ENCODE measurements at regions not wholly inside any gene's neighbourhood (a gene's known extent, or its start where the extent isn't known, plus 50 kb on each side); places are given as distances from the start of the nearest gene placed in this dataset.

DNA sequence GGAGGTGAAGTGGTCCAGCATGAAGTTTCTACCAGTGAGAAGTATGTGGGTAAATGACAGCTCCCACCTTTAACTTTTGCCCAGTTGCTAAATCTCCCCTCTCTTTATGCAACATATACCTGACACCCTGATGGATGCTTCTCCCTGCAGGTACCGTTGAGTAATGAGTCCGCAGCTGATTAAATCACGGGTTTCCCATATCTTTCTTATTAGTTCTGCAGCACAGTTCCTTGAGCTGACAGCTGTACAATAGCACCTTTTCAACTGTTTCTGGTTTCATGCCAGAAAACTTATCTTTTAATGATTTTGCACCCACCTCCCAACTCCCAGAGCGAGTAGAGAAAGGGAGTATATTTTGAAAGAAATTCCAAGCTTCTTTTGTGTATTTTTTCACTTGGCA, 161.0 kb upstream of the TUT7 start:
- in situ Hi-C loops (cut with HindIII; ENCODE audit: low pct_ligation_motif_present, low sequenced_read_pairs), result no loop called here
- TF ChIP-seq, protein P1, sequence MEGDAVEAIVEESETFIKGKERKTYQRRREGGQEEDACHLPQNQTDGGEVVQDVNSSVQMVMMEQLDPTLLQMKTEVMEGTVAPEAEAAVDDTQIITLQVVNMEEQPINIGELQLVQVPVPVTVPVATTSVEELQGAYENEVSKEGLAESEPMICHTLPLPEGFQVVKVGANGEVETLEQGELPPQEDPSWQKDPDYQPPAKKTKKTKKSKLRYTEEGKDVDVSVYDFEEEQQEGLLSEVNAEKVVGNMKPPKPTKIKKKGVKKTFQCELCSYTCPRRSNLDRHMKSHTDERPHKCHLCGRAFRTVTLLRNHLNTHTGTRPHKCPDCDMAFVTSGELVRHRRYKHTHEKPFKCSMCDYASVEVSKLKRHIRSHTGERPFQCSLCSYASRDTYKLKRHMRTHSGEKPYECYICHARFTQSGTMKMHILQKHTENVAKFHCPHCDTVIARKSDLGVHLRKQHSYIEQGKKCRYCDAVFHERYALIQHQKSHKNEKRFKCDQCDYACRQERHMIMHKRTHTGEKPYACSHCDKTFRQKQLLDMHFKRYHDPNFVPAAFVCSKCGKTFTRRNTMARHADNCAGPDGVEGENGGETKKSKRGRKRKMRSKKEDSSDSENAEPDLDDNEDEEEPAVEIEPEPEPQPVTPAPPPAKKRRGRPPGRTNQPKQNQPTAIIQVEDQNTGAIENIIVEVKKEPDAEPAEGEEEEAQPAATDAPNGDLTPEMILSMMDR (IDR thresholded peaks at IDR 0.05; ENCODE audit: low read depth, low read length, missing control alignments), result no peak
- H3K4me3 ChIP-seq (ENCODE audit: low read depth, low read length), result no peak overlapping the region

GRCh38 chr9:86513429-86513828, 159.2 kb upstream of the TUT7 start:
- Histone ChIP-seq H3K4me3 (ENCODE audit: low read depth, low read length) (no peak overlapping the region), H3K27ac (no peak overlapping the region), H3K27me3 (replicated peaks) (no peaks in the 10 kb centered on the region), H3K36me3 (replicated peaks) (no peaks in the 10 kb centered on the region)
- in situ Hi-C loops (cut with HindIII; ENCODE audit: low pct_ligation_motif_present, low sequenced_read_pairs), result no loop called here
- DNase-seq, result no peak
- TF ChIP-seq, protein P1 (IDR thresholded peaks at IDR 0.05; ENCODE audit: low read depth, low read length, missing control alignments), result no peak

More for the DNA sequence above, 161.0 kb upstream of the TUT7 start:
- Histone ChIP-seq H3K36me3 (replicated peaks) (no peaks in the 10 kb centered on the region), H3K27ac (no peak overlapping the region), H3K27me3 (replicated peaks) (no peaks in the 10 kb centered on the region)
- DNase-seq, result no peak

GRCh38 chr9:86512929-86513328, 158.7 kb upstream of the TUT7 start:
- in situ Hi-C loops (cut with HindIII; ENCODE audit: low pct_ligation_motif_present, low sequenced_read_pairs), result no loop called here
- Histone ChIP-seq H3K27ac (no peak overlapping the region), H3K36me3 (replicated peaks) (no peaks in the 10 kb centered on the region), H3K27me3 (replicated peaks) (no peaks in the 10 kb centered on the region), H3K4me3 (ENCODE audit: low read depth, low read length) (no peak overlapping the region)
- DNase-seq, result no peak
- TF ChIP-seq, protein P1 (IDR thresholded peaks at IDR 0.05; ENCODE audit: low read depth, low read length, missing control alignments), result no peak

DNA sequence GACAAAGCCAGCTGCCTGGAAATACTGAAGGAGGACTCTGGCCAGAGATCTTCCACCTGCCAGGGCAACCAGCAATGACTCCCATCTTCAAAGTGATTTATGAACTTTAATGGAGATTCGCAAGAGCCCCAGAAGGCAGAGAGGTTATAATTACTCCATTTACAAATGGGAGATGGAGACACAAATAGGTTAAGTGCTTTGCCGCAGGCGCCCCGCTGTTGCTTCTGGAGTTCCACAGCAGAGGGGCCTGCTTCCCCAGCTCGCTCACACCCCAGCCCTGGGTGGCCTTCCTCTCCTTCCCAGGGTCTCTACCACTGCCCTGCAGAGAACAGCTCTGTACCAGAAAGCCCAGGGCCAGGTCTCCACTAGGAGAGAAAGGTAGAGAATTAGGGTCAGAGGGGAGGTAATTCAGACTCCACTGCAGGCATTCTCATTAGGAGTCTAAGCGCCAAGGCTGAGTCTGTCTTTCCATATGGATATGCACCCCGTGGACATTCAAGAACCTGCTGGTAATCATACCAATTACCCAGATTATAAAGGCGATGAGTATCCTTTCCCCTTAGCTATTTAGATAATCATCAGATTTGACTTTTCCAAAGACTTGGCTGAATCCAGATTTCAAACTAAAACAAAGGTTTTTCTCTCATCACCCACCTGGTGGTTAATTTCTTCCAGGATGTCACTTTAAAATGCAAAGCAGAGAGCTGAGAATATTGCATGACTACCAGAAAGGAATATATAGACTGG, 157.6 kb upstream of the TUT7 start:
- no peak overlapping the region for H3K27ac ChIP-seq
- in situ Hi-C loops (cut with HindIII; ENCODE audit: low pct_ligation_motif_present, low sequenced_read_pairs), result no loop called here
- TF ChIP-seq, protein P1 (IDR thresholded peaks at IDR 0.05; ENCODE audit: low read depth, low read length, missing control alignments), result no peak
- DNase-seq, result no peak
- H3K36me3 ChIP-seq (replicated peaks), result no peaks in the 10 kb centered on the region
- H3K4me3 ChIP-seq (ENCODE audit: low read depth, low read length), result no peak overlapping the region
- H3K27me3 ChIP-seq (replicated peaks), result no peaks in the 10 kb centered on the region

GRCh38 chr9:86508208-86508903, 154.1 kb upstream of the TUT7 start:
- TF ChIP-seq, protein P1 (IDR thresholded peaks at IDR 0.05; ENCODE audit: low read depth, low read length, missing control alignments), result no peak
- in situ Hi-C loops (cut with HindIII; ENCODE audit: low pct_ligation_motif_present, low sequenced_read_pairs), result no loop called here
- Histone ChIP-seq H3K27me3 (replicated peaks) (no peaks in the 10 kb centered on the region), H3K27ac (no peak overlapping the region), H3K4me3 (ENCODE audit: low read depth, low read length) (no peak overlapping the region), H3K36me3 (replicated peaks) (no peaks in the 10 kb centered on the region)
- no peak for DNase-seq
